ENCODE measurements at regions not wholly inside any gene's neighbourhood (a gene's known extent, or its start where the extent isn't known, plus 50 kb on each side); places are given as distances from the start of the nearest gene placed in this dataset.
"Not testable (repeated sequence)": the region's sequence is repeated elsewhere in the genome, so short reads cannot be mapped to it uniquely, and the experiment has no call there.

DNA sequence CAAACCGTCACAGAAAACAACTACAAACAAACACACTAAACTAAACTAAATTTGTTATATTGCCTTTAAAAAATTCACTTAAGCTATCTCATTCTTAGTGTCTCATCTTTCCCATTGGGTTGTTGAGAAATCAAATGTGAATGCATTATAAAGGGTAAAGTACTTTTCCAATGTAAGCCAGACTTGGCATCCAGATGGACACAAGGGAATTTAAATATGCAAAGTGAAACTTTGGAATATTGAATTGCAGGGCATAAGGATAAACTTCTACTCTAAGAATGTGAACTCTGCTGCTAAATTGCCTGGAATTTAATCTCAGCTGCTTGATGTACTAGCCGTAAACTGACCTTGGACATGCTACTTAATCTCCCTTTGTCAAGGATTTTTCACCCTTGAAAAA lies 1554.6 kb downstream of the CDH8 start:
- DNase-seq = no peak

DNA sequence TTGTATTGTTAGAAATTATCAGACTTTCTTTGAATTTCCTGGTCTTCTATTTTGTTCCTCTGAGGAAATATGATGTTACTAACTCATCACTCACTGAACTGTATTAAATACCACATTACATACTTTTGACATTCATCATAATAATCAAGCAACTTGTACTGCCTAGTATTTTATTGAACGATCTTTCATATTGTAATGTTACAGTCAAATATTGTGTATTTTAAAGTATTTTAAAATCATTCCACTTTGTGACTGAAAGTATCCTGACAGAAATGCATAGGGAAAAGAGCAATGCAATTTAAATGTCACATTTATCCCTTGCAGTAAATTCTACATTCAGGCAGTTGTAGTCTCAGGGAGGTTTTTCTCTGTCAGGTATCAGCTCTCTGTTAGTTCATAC lies 1557.4 kb downstream of the CDH8 start:
- no peak for DNase-seq

DNA sequence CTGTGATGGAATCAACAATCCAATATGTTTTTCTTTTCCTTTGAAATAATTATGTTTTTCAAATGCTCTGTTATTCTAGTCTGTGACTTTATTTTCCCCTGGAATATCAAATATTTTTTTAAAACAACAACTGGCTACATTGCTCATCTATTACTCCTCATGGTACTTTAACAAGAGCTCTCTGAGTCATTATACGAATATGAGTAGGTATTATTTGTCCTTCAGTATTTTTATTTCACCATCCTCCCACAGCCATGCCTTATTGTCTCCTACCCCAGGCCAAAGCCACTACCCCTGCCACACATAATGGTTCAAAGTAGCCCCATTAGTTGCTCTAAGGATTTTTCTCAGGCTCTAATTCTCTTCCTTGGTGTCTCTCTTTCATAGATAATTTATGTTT lies 1572.3 kb downstream of the CDH8 start:
- DNase-seq = no peak

DNA sequence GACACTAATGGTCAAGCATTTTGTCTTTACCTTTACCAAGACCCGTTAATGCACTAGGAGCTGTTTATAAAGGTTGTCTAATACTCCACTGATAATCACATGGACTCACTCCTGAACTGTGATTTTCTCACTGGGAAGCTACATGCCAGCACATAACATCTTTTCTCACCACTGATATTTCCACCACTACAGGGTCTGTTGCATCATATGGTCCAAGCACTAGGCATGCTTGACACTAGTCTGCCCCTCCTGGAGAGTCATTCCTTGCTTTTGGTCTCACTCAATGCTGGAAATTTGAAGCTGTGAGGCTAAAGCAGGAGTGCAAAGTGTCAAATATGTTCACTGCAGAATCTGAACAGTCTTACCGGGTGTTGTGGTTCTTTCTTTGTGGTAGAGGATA lies 1576.8 kb downstream of the CDH8 start:
- DNase-seq = no peak

DNA sequence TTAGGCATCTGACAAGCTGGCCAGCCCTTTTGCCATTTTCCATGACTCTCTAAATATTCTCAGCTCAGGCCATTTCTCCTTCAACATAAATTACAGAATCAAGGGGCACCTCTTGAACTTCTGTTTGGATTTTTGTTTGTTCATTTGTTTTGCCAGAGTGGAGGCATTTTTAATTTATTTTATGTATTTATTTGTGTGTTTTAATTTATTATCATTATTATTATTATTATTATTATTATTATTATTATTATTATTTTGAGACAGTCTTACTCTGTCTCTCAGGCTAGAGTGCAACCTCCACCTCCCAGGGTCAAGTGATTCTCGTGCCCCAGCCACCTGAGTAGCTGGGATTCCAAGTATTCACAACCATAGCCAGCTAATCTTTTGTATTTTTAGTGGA lies 1578.0 kb downstream of the CDH8 start:
- no peak for DNase-seq

DNA sequence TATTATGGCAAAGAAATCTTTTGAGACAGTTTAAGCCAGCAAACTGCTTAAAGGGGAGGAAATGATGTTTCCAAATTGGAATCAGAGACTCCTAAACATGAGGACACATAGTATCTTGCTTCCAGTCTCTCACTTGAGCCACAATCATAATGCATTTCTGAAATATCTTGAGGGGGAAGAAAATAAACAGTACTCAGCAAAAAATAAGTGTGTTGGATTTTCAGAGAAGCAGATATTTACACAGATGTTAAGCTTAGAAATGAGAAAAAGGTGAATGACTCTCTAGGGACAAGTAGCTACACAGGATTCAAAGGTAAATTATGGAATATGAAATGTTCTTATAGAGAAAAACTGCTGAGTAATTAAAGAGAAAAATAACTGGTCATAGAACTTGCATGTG lies 1583.6 kb downstream of the CDH8 start:
- DNase-seq = no peak

DNA sequence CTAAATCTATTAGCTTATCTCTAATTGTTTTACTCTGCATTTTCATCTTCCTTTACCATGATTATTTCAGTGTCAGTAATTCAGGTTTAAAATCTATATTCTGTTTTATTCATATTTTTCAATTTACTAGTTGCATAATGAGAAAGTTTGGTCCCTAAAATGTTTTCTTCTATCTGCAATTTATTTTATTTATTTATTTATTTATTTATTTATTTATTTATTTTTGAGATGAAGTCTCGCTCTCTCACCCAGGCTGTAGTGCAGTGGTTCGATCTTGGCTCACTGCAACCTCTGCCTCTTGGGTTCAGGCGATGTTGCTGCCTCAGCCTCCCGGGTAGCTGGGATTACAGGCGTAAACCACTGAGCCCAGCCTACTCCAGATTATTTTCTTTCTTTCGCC lies 1597.3 kb downstream of the CDH8 start:
- DNase-seq = no peak

DNA sequence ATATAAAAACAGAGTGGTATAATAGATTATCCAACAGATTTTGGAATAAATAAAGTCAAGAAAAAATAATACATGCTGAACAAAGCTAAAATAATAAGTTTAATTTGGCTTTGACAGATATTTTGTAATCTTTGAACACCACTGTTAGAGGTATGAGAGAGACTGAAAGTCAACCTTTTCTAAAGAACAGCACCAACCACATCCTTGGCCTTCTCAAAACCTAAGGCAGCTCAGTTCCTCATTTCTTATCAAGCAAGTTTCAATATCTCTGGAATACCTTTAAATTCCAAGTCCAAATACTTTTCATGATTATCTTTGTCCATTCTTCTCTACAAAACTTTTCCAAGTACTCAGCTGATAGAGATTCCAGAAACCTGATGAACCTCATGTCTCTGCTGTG lies 1603.8 kb downstream of the CDH8 start:
- DNase-seq = no peak

DNA sequence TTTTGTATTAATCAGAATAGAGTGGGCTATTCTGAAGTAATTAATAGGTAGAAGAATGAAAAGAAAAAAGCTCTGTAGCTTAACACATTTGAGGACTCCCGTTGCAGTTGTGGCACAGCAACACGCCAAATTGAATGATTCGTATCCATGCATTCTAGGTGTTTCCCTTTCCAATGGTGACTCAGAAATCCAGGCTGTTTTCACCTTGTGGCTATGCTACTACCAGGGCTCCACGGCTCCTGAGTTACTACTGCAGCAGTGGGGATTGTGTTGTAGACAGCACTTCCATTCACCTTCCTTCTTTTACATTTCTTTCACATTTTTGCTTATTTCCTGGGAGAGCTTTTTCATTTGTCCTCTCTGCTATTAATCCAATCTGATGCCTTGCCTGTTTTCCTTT lies 1616.4 kb downstream of the CDH8 start:
- peak; percentile 54 for DNase-seq

DNA sequence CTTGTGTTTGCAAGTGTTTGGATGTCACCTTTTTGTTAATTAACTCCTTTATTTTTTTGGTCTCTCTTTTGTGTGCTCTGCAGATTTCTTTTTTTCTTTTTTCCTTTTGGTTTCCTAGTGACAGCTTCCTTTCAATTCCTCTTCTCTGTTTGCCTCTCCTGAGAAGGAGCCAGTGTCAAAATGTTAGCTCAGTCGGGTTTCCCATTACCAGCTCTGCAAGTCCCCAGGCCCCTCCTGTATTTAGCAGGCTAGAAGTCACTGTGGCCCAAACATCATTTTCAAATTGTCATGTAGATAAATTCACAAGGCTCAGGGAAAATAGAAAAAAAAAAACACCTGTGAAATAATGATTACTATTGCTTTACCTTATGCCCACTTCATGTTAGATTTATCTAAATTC lies 1621.6 kb downstream of the CDH8 start:
- DNase-seq = no peak

DNA sequence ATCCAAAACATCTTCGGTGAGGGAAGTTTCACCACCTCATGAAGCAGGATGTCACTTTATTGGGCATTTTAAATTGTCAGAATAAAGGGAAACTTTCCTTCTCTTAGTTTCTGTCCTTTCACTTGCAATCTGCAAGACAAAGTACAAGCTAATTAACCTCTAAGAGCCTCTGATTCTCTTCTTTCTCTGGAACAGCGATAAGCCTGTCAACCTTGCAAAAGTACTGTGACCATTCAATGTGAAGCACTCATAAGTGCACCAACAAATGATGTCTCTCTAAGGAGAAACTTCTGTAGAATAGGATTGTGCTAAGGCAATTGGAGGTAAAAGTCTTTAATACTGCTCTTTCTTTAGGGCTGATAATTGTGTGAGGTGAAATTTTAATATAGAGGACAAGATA lies 1622.3 kb downstream of the CDH8 start:
- no peak for DNase-seq

DNA sequence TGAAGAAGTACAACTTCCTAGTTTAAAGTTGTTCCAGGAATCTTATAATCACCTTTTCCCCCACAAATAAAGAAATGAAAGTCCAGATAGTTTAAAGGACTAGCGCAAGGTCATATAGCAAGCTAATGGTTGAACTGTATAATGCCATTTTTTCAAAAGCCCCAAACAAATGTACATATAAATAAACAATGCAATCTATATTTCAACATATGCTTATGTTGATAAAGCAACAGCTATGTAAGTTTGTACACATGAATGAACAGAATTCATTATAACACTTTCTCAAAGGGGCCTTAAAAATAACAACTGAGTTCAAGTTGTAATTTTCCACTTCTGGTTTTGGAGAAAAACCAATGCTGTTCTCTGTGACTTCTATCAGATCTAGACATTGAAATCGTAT lies 1628.6 kb downstream of the CDH8 start:
- DNase-seq = no peak

DNA sequence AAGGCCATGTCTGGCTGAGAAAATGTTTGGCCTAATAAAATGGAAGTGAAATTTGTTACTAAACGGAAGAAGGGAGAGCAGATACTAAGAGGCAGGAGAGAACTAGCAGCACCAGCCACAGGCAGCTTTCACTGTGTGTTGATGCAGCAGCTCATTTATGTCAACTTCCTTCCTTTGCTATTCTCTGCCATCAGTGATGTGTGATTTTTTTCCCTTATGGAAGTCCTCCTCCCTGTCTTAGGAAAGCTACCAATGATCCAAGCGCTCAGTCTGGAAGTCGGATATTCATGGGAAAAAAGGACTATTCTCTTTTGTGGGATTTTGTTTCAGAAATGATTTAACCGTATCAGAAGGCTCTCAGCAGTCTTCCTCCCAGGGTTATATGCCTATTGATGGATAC lies 1629.2 kb downstream of the CDH8 start:
- DNase-seq = no peak

DNA sequence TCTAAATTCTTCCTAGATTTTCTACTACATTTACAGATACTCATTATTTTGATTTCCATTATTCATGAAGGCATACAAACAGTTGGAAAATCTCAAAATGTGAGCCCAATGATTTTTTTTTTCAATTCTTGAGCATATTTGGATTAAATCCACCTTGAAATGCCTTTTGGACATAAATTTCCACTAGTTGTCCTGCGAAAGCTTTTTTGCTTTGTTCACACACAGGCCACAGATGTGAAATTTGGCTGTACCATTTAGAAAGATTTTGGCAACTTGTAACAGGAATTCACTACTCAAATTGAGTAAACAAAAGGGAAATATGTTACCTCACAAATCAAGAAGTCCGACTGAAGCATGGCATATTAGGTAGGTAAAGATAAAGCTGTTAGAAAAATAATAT lies 1631.0 kb downstream of the CDH8 start:
- no peak for DNase-seq

DNA sequence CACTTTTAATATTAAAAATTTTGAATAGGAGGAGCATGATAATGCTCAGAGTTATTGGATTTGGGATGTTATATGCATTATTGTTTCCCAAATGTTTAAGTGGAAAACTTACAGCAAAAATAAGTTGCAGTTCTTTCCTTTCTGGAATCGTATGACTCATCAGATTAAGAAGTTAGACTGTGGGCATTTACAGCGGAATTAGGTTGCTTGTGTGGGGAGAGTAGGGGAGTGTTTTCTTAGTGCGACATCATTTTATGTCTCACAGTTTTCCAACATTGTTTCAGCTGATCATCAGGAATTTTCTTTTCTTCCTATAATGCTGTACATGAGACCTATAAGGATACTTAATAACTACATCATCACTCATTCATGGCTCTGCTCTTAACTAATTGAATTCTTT lies 1631.8 kb downstream of the CDH8 start:
- no peak for DNase-seq

DNA sequence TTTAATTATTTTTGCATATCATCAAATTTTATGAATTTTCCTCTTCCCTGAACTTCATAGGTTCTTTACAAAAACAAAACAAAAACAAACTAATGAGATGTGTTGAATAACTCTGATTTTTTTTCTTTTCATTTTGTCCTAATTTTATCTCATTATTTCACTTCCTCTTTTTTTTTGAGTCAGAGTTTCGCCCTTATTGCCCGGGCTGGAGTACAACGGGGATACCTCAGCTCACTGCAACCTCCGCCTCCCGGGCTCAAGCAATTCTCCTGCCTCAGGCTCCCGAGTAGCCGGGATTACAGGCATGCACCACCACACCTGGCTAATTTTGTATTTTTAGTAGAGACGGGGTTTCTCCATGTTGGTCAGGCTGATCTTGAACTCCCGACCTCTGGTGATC lies 1633.3 kb downstream of the CDH8 start:
- DNase-seq = not testable (repeated sequence)

DNA sequence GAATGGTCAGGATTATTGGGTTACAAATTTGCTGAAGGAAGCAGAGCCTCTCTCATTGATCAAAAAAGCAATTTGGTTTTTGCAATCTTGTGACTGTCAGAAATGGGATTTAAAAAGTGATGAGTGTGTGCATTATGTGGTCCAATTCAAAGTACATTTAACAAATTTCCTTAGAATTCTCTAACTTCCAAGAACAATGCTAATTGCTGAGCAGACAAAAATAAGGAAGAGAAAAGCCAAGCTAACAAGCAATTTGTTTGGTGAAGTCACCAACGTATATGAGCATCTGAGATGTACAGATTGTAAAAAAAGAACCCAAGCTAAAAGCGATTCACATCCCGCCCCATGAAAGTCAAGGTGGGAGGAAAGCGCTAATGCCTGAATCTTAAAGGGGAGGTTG lies 1643.9 kb downstream of the CDH8 start:
- no peak for DNase-seq

DNA sequence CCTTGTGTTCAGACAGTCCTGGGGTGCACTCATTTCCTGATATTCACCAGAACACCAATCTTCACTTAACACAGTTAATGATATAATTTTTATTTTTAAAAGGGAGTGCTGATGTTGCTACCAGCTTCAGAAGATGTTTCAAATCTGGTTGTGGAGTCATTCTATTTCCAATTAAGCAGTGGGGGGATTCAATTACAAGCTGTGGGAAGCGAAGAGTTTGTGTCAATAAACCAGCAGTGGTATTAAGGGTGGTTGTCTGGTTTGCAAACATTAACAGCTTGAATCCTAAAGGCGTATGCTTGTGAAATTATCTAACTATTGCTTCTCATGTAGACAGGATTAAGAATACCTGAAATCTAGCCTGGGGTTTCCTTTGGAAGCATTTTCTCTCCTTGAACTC lies 1637.5 kb upstream of the GOT2 start:
- DNase-seq = no peak

DNA sequence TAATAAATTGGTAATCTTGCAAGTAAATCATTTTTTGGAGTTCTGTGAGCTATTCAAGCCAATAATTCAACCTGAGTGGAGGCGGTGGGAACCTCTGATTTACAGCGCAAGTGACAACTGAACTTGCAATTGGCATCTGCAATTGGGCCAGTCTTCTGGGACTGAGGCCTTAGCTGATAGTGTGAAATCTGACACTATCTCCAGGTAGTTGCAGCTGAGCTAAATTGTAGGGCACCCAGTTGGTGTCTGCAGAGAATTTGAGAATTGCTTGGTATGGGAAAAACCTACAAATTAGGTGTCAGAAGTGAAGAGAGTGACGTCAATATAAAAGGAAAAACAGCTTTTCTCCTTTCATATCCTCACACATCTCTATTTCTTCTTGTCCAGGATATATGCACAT lies 1633.6 kb upstream of the GOT2 start:
- no peak for DNase-seq

DNA sequence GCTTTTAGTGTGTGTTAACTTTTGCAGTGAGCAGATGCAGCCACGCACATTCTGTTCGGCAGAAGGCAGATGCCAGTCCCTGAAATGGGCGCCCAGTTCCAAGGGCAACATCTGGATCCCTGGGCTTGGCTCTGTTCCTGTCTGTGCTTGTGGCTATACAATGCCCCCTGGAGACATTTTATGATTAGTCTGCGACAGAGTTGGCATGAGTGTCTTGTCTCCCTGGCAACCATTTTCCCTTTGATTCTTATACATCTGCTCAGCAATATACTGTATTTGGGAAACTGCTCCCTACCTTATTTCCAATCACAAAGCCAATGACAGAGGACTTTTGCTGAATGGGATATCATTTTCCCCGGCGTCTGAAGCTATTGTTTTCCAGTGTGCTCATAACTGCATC lies 1629.5 kb upstream of the GOT2 start:
- DNase-seq = no peak

DNA sequence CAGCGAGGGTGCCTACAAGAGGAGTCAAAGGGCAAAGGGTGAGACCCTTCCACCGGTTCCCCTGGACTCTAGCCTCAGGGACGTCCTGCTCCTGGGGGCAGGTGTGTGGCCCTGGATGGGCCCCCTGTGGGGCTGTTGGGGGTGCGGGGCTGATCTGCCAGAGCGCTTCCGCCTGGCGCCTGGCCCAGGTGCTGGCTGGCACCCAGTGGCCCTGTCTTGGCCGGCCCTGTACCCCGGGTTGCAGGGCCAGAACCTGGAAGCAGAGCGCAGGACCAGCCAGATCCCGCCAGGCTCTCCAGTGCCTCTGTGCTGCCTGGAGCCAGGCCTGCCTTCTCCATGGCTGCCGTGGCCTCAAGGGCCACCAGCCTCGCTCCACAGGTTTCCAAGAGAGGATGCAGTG lies 1625.8 kb upstream of the GOT2 start:
- not testable (repeated sequence) for DNase-seq

DNA sequence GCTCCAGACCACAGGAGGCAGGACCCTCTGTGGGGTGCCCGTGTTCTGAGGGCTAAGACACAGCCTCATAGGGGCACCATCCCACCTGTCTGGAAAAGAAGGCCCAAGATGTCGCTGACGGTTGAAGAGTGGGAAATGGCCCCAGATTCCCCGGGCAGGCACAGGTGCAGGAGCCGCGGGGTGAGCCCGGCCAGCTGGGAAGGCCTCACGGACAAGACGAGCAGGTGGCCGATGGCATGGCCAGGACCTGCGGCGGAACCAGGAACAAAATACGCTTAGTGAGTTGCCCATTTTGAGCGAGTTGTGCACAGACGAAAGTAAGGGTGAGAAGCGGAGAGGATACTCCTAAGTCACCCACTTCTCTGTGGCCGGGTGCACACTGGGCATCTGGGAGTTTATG lies 1625.3 kb upstream of the GOT2 start:
- not testable (repeated sequence) for DNase-seq

DNA sequence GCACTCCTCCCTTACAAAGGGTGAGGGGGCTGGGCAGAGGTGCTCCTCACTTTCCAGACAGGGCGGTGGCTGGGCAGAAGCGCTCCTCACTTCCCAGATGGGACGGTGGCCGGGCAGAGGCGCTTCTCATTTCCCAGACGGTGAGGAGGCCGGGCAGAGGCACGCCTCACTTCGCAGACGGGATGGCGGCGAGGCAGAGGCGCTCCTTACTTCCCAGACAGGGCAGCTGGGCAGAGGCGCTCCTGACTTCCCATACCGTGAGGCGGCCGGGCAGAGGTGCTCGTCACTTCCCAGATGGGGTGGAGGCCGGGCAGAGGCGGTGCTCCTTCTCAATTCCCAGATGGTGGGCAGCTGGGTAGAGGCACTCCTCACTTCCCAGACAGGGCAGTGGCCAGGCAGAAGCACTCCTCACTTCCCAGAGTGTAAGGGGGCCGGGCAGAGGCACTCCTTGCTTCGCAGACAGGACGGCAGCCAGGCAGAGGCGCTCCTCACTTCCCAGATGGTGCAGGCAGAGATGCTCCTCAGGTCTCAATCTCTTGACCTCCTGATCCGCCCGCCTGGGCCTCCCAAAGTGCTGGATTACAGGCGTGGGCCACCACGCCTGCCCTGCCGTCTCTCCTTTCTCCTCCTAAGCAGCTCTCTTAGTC lies 1623.9 kb upstream of the GOT2 start:
- DNase-seq = not testable (repeated sequence)

DNA sequence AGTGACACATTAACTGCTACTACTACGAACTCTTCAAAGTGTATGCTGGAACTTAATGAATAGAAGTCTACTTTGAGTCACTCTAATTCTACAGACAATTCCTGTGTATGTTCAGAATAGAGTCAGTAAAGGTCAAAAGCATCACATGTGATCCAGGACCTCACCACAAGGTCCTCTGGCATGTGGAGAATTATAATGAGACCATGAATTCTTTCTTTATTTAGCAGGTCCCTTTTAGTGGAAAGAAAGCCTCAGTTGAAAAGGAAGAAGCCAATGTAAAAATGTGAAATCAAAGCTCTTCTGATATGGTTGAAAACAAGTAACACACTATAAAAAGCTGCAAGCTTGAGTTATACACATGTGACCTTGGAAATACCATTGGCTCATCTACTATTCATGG lies 1612.1 kb upstream of the GOT2 start:
- no peak for DNase-seq

DNA sequence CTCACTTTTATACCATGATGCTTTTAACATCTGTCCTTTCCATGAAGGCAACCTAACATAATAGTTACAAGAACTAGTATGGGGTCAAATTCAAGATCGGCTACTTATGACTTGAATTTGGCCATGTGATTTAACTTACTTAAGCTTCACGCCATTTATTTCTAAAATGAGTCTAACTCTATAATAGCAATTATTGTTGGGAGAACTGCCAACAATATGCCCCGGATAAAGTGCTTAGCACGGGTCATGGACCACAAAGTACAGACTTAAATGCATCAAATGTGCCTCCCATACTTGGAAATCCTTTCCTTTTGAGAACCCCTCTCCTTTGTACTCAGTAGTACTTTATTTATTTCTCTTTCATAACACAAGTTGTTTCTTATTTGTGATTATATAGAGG lies 1603.6 kb upstream of the GOT2 start:
- DNase-seq = no peak

DNA sequence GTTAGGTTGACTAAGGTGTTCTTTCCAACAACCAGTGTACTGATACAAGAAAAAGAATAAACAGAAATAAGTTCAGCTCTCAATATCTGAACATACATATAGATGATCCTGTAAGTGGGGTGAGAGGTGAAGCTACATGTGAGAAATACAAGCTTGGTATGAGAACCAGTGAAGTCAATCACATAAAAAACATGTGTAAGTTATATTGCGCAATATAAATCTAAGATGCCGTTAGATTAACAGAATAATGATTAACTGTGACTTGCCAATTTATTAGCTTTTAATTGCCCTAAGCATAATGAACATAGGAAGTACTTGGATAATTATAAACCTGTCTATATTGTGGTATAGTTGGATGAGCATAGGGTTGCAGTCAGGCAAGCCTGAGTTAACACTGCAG lies 1597.1 kb upstream of the GOT2 start:
- no peak for DNase-seq

Data from islet precursor cell (in vitro differentiated cells).